HepG2 (cell line): ENCODE measurements at regions not wholly inside any gene's neighbourhood (a gene's known extent, or its start where the extent isn't known, plus 50 kb on each side); places are given as distances from the start of the nearest gene placed in this dataset.

ENCODE experiments used
- ARNT2 ChIP-seq: sonication (generic); formaldehyde crosslinking; IDR thresholded peaks from 2 replicates; pipeline ENCODE4 v1.8.0; 2022; ENCODE audit warnings: mild to moderate bottlenecking, low read depth, missing genetic modification reagents, moderate library complexity
- ARNTL ChIP-seq: sonication (generic); formaldehyde crosslinking; IDR thresholded peaks from 2 replicates; pipeline ENCODE4 v1.4.0; 2020; ENCODE audit warnings: mild to moderate bottlenecking, missing genetic modification reagents
- BRD4 ChIP-seq: sonication (generic); formaldehyde crosslinking; IDR thresholded peaks from 2 replicates; pipeline ENCODE4 v1.4.0; 2020; ENCODE audit warnings: missing genetic modification reagents
- CHD4 ChIP-seq: fragments of 200-600 bp; sonication (generic); IDR thresholded peaks from 2 replicates; pipeline ENCODE4 v1.7.0; 2017; ENCODE audit warnings: mild to moderate bottlenecking, low read length, borderline replicate concordance
- IKZF4 ChIP-seq: sonication (generic); formaldehyde crosslinking; IDR thresholded peaks from 2 replicates; pipeline ENCODE4 v1.5.1; 2020; ENCODE audit warnings: borderline replicate concordance, mild to moderate bottlenecking, low read depth, missing genetic modification reagents; ENCODE audit errors: not compliant biosample characterization
- KLF9 ChIP-seq: IDR thresholded peaks from 2 replicates; pipeline ENCODE4 v1.6.1; 2016; ENCODE audit warnings: low read depth
- KMT2A ChIP-seq: sonication (generic); formaldehyde crosslinking; IDR thresholded peaks from 2 replicates; pipeline ENCODE4 v1.4.0; 2020; ENCODE audit warnings: missing genetic modification reagents
- LCORL ChIP-seq, 2 experiments: fragments of 450-650 bp in 1 of 2; sonication (generic) in 1 of 2; formaldehyde crosslinking in 1 of 2; IDR thresholded peaks; 2 replicates each; pipeline versions ENCODE4 v1.5.0 to v1.6.1; 2017 to 2020; ENCODE audit warnings: antibody characterized with exemption in 1 of 2, missing genetic modification reagents in 1 of 2
- MED8 ChIP-seq: sonication (generic); formaldehyde crosslinking; IDR thresholded peaks from 2 replicates; pipeline ENCODE4 v1.8.1; 2023; ENCODE audit warnings: mild to moderate bottlenecking, missing genetic modification reagents; ENCODE audit not compliant: insufficient replicate concordance
- MTF1 ChIP-seq: sonication (generic); formaldehyde crosslinking; IDR thresholded peaks from 2 replicates; pipeline ENCODE4 v1.5.0; 2020; ENCODE audit warnings: missing genetic modification reagents
- SALL2 ChIP-seq: sonication (generic); formaldehyde crosslinking; IDR thresholded peaks from 2 replicates; pipeline ENCODE4 v1.8.1; 2023; ENCODE audit warnings: mild to moderate bottlenecking, missing genetic modification reagents, inconsistent platforms
- SRF ChIP-seq: IDR thresholded peaks from 2 replicates; pipeline ENCODE4 v1.6.1; 2011; ENCODE audit warnings: mild to moderate bottlenecking, low read depth, low read length, moderate library complexity
- TARDBP ChIP-seq: sonication (generic); formaldehyde crosslinking; IDR thresholded peaks from 2 replicates; pipeline ENCODE4 v1.8.0; 2022; ENCODE audit warnings: mild to moderate bottlenecking, missing genetic modification reagents
- ZBTB7B ChIP-seq: sonication (generic); formaldehyde crosslinking; IDR thresholded peaks from 2 replicates; pipeline ENCODE4 v1.4.0; 2020; ENCODE audit warnings: missing genetic modification reagents
- ZMYM4 ChIP-seq: sonication (generic); formaldehyde crosslinking; IDR thresholded peaks from 2 replicates; pipeline ENCODE4 v1.8.1; 2023; ENCODE audit warnings: mild to moderate bottlenecking, missing genetic modification reagents
- TF ChIP-seq, protein P1 (sequence below): sonication (generic); formaldehyde crosslinking; IDR thresholded peaks from 2 replicates; pipeline ENCODE4 v1.5.1; 2020; ENCODE audit warnings: mild to moderate bottlenecking, missing genetic modification reagents, moderate library complexity
- TF ChIP-seq, protein P2 (sequence below): sonication (generic); formaldehyde crosslinking; IDR thresholded peaks from 2 replicates; pipeline ENCODE4 v1.8.0; 2023; ENCODE audit warnings: mild to moderate bottlenecking, missing genetic modification reagents
- TF ChIP-seq, protein P3 (sequence below): sonication (generic); formaldehyde crosslinking; IDR thresholded peaks from 2 replicates; pipeline ENCODE4 v1.5.1; 2020; ENCODE audit warnings: missing genetic modification reagents, mild to moderate bottlenecking, borderline replicate concordance
- TF ChIP-seq, protein P4 (sequence below): sonication (generic); formaldehyde crosslinking; IDR thresholded peaks from 2 replicates; pipeline ENCODE4 v1.5.0; 2020; ENCODE audit warnings: mild to moderate bottlenecking, missing genetic modification reagents
- TF ChIP-seq, protein P5 (sequence below): IDR thresholded peaks from 2 replicates; pipeline ENCODE4 v1.6.1; 2016; ENCODE audit warnings: missing compliant biosample characterization, missing genetic modification reagents, borderline replicate concordance

DNA sequence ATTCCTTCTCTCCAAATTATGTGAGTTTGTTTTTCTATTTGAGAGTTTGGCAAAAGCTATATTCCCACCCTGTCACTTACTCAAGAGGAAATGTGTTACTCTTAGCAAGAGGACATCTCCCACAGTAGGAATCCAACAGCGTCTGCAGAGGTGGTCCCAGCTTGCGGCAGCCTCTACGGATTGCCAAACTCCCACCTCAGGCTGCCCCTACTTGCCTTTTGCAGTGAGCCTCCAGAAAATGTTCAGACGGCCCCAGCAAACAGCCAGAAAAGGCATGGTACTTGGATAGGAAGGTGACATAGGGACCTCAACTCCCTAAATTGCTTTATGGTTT is 158.4 kb downstream of the SUCLG1 start (continued):
- TF ChIP-seq IKZF4 (CRISPR knock-in tag) (peak; percentile 50), SALL2 (CRISPR knock-in tag) (0 out of 2 replicates have a peak, but pooled peaks have one; percentile 3), SRF (0 out of 2 replicates have a peak, but pooled peaks have one; percentile 44), KMT2A (CRISPR knock-in tag) (no peak), MTF1 (CRISPR knock-in tag) (no peak), BRD4 (CRISPR knock-in tag) (peak; percentile 57; the same call in 1 of the 2 replicates), CHD4 (peak; percentile 26; the same call in 1 of the 2 replicates), LCORL (IDR thresholded peaks at IDR 0.05) (0 out of 2 replicates have a peak, but pooled peaks have one; percentile 6), LCORL (CRISPR knock-in tag; IDR thresholded peaks at IDR 0.05) (peak; percentile 12; the same call in 1 of the 2 replicates), ZMYM4 (peak; percentile 3; the same call in 1 of the 2 replicates), ARNTL (no peak), ZBTB7B (CRISPR knock-in tag) (peak; percentile 95), TARDBP (CRISPR knock-in tag) (no peak), ARNT2 (CRISPR knock-in tag) (peak; percentile 9; the same call in 1 of the 2 replicates), MED8 (CRISPR knock-in tag) (peak; percentile 0), KLF9 (peak; percentile 28; the same call in 1 of the 2 replicates)
- TF ChIP-seq, protein P1, sequence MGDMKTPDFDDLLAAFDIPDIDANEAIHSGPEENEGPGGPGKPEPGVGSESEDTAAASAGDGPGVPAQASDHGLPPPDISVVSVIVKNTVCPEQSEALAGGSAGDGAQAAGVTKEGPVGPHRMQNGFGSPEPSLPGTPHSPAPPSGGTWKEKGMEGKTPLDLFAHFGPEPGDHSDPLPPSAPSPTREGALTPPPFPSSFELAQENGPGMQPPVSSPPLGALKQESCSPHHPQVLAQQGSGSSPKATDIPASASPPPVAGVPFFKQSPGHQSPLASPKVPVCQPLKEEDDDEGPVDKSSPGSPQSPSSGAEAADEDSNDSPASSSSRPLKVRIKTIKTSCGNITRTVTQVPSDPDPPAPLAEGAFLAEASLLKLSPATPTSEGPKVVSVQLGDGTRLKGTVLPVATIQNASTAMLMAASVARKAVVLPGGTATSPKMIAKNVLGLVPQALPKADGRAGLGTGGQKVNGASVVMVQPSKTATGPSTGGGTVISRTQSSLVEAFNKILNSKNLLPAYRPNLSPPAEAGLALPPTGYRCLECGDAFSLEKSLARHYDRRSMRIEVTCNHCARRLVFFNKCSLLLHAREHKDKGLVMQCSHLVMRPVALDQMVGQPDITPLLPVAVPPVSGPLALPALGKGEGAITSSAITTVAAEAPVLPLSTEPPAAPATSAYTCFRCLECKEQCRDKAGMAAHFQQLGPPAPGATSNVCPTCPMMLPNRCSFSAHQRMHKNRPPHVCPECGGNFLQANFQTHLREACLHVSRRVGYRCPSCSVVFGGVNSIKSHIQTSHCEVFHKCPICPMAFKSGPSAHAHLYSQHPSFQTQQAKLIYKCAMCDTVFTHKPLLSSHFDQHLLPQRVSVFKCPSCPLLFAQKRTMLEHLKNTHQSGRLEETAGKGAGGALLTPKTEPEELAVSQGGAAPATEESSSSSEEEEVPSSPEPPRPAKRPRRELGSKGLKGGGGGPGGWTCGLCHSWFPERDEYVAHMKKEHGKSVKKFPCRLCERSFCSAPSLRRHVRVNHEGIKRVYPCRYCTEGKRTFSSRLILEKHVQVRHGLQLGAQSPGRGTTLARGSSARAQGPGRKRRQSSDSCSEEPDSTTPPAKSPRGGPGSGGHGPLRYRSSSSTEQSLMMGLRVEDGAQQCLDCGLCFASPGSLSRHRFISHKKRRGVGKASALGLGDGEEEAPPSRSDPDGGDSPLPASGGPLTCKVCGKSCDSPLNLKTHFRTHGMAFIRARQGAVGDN, result peak; percentile 42; the same call in 1 of the 2 replicates
- TF ChIP-seq, protein P2, sequence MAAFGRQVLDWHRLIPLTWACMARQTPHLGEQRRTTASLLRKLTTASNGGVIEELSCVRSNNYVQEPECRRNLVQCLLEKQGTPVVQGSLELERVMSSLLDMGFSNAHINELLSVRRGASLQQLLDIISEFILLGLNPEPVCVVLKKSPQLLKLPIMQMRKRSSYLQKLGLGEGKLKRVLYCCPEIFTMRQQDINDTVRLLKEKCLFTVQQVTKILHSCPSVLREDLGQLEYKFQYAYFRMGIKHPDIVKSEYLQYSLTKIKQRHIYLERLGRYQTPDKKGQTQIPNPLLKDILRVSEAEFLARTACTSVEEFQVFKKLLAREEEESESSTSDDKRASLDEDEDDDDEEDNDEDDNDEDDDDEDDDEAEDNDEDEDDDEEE, result 0 out of 2 replicates have a peak, but pooled peaks have one; percentile 22
- TF ChIP-seq, protein P3, sequence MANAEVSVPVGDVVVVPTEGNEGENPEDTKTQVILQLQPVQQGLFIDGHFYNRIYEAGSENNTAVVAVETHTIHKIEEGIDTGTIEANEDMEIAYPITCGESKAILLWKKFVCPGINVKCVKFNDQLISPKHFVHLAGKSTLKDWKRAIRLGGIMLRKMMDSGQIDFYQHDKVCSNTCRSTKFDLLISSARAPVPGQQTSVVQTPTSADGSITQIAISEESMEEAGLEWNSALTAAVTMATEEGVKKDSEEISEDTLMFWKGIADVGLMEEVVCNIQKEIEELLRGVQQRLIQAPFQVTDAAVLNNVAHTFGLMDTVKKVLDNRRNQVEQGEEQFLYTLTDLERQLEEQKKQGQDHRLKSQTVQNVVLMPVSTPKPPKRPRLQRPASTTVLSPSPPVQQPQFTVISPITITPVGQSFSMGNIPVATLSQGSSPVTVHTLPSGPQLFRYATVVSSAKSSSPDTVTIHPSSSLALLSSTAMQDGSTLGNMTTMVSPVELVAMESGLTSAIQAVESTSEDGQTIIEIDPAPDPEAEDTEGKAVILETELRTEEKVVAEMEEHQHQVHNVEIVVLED (CRISPR knock-in tag), result 0 out of 2 replicates have a peak, but pooled peaks have one; percentile 23
- TF ChIP-seq, protein P4, sequence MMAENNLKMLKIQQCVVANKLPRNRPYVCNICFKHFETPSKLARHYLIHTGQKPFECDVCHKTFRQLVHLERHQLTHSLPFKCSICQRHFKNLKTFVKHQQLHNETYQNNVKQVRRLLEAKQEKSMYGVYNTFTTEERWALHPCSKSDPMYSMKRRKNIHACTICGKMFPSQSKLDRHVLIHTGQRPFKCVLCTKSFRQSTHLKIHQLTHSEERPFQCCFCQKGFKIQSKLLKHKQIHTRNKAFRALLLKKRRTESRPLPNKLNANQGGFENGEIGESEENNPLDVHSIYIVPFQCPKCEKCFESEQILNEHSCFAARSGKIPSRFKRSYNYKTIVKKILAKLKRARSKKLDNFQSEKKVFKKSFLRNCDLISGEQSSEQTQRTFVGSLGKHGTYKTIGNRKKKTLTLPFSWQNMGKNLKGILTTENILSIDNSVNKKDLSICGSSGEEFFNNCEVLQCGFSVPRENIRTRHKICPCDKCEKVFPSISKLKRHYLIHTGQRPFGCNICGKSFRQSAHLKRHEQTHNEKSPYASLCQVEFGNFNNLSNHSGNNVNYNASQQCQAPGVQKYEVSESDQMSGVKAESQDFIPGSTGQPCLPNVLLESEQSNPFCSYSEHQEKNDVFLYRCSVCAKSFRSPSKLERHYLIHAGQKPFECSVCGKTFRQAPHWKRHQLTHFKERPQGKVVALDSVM (CRISPR knock-in tag), result 0 out of 2 replicates have a peak, but pooled peaks have one; percentile 1
- TF ChIP-seq, protein P5, sequence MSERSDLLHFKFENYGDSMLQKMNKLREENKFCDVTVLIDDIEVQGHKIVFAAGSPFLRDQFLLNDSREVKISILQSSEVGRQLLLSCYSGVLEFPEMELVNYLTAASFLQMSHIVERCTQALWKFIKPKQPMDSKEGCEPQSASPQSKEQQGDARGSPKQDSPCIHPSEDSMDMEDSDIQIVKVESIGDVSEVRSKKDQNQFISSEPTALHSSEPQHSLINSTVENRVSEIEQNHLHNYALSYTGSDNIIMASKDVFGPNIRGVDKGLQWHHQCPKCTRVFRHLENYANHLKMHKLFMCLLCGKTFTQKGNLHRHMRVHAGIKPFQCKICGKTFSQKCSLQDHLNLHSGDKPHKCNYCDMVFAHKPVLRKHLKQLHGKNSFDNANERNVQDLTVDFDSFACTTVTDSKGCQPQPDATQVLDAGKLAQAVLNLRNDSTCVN (CRISPR knock-in tag), result no peak
